Hematopoietic multipotent progenitor cell treated with erythropoietin and hydrocortisone succinate and interleukin-3 and kit ligand, for 17 days (in vitro differentiated cells): ENCODE measurements at regions not wholly inside any gene's neighbourhood (a gene's known extent, or its start where the extent isn't known, plus 50 kb on each side); places are given as distances from the start of the nearest gene placed in this dataset.
"Not testable (repeated sequence)": the region's sequence is repeated elsewhere in the genome, so short reads cannot be mapped to it uniquely, and the experiment has no call there.

Source experiments
- DNase-seq: peaks from one replicate; pipeline ENCODE4 v3.0.0-alpha.2; 2015; ENCODE audit warnings: low spot score

GRCh38 chr11:87460842-87461637, 423.3 kb downstream of the TMEM135 start:
- no peak for DNase-seq

GRCh38 chr11:87460279-87460678, 422.5 kb downstream of the TMEM135 start:
- DNase-seq: no peak

- no peak for DNase-seq
Measured at GRCh38 chr11:87459351-87459750, 421.6 kb downstream of the TMEM135 start.

DNA sequence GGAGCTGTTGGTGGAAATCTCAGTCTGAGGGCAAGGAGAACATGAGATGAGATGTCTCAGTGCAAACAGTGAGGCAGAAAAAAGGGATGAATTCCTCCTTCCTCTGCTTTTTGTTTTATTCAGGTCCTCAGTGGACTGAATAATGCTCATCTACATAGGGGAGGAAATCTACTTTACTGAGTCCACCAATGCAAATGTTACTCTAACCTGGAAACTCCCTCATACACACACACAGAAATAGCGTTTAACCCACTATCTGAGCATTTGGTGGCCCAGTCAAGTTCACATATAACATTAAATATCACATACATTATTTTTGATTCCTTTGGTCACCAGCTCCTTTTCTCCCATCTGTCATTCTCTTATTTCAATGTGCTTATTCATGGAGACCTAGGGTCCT, 418.8 kb downstream of the TMEM135 start:
- DNase-seq: no peak

DNA sequence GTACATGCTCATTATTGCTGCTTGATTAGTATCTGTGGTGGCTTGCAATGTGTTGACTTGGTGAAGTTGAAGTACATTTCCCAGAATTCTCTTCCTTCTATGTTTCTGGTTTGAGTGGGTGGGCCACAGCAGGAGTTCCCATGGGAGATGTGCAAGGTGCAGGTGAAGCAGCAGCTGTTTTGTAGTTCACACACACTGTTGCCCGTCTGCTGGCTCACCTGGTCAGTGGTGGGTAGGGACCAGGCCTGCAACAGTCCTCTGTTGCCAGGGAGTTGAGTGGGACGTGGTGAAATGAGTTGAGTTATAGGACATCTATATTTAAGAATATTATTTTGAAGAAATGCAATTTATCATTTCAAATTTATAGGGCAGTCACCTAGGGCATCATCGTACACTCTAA, 417.4 kb downstream of the TMEM135 start:
- no peak for DNase-seq

DNA sequence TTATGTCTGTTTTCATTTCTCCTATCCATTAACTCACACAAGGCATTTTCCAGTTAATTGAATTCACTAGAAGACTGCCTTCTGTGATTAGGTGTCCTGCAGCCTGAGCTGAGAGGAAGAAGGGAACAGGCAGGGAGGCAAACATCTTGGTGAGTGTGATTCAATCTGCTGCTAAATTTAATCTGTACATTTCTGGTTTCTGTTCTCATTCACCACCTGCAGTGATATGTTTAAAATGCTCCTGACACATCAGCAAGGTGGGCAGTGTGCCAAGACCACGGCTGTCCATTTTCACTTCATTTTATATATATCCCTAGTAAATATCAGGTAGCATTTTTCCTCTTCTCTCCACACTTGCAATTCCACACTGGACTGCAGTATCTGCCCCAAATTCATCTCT, 416.5 kb downstream of the TMEM135 start:
- no peak for DNase-seq

DNA sequence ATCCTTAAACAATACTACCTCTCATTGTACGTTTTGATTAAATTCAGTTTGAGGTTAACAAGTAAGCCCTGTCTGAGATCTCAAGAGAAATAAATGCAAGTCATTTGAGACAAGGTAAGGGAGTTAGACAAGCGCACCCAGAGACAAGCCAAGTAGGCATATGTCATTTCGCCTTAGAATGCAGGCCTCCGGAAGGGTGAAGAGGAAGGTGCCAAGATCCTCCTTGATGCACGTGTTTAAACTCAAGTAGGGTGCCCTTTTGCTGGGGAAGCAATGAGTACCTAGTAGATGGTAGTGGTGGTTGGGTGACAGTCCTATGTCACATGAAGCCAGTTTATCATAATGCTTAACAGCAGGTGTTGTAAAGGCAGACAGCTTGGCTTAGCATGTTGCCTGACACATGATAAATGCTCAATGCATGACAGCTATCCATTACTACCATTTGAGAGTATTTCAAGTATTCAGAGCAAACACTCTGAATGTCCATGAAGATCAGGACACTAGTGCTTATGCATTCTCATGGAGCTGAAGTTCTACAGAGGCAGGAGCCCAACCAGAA, 415.9 kb downstream of the TMEM135 start:
- no peak for DNase-seq

GRCh38 chr11:87452025-87452424, 414.3 kb downstream of the TMEM135 start:
- DNase-seq: not testable (repeated sequence)

GRCh38 chr11:87451395-87451794, 413.7 kb downstream of the TMEM135 start:
- DNase-seq: no peak

GRCh38 chr11:87447606-87448005, 409.9 kb downstream of the TMEM135 start:
- no peak for DNase-seq

DNA sequence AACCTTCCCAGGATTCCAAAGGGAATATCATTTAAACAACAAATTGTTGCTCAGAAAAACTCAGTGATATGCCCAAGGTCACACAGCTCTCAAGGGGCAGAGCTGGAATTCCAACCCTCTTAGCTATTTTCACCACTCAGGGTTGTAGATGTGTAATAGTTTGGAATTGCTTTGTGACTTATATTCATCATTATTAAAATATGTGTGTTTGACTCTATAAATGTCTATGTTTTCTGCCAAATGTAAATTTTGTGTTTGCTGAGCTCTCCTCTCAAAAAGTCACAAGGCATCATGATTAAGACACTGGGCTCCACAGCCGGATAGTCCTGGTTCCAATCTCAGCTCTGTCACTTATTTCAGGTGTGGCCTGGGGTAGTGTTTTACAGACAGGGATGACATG, 407.3 kb downstream of the TMEM135 start:
- DNase-seq: no peak

DNA sequence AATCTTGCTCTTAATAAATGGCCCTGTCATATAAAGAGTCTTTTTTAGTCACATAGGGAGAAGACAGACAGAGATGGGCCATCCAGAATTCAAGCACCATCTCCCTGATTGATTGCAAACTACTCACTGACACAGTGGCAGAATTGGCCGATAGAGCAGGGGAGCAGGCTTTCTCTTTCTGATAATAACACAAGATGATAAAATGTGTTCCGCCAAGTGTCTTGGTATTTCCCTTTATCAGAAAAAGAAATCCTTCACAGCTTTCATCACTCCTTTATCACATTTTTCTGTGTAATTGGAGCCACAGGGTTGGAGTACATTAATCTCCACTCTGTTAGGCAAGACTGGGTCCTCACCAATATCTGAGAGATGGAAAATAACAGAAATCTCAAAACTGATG, 406.0 kb downstream of the TMEM135 start:
- no peak for DNase-seq

- no peak for DNase-seq
Measured at GRCh38 chr11:87440076-87440770, 402.5 kb downstream of the TMEM135 start.

GRCh38 chr11:87438416-87438815, 400.7 kb downstream of the TMEM135 start:
- DNase-seq: no peak

GRCh38 chr11:87437844-87438223, 400.1 kb downstream of the TMEM135 start:
- no peak for DNase-seq

DNA sequence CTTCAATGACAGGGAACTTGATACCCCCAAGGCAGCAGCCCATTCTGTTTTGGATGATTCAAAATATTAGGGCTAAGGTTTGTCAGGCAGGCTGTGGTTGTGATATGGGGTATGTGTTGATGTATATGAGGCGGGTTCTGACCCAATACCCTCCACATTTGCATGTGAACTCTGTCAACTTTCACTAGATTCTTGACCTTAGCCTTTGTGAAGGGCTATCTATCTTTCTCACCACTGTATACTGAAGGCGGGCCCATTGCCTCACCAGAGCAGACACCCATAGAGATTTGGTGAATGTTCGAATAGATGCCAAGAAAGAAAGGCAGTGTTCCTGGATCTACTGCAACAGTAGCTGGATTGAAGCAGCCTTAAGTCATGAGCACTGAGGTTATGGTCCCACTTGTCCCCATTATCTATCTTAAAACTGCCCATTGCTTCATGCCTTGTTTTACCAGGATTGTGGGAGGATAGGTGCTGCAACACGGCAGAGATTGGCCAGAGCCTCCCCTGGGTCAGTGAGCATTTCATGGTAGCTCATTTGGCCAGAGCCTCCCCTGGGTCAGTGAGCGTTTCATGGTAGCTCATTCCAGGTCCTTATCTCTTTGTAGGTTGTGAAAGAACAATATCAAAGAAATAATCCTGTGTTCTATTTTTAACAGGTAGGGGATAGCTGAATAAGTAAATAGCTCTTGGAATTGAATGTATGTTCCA, 399.6 kb downstream of the TMEM135 start:
- DNase-seq: no peak

- DNase-seq: no peak
Measured at GRCh38 chr11:87432022-87432421, 394.3 kb downstream of the TMEM135 start.

- DNase-seq: no peak
Measured at GRCh38 chr11:87431392-87431791, 393.7 kb downstream of the TMEM135 start.

GRCh38 chr11:87430821-87431220, 393.1 kb downstream of the TMEM135 start:
- DNase-seq: no peak

DNA sequence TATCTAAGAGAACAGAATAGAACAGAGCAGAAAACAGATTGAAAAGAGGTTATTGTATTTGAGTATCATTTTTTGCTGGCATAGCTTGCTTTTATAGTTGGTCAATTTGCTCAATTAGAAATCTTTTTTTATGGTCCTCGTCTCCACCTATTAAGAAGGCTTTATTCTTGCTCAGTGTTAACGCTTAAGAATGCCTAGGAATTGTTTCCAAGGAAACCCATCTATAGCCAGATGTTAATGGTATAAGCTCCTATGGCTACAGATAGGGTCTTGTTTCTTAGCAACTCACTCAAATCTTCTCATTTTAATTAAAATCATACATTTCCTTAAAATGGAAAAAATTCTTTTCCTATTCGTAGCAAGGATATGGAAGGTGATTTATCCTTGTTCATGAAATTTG, 392.3 kb downstream of the TMEM135 start:
- no peak for DNase-seq

DNA sequence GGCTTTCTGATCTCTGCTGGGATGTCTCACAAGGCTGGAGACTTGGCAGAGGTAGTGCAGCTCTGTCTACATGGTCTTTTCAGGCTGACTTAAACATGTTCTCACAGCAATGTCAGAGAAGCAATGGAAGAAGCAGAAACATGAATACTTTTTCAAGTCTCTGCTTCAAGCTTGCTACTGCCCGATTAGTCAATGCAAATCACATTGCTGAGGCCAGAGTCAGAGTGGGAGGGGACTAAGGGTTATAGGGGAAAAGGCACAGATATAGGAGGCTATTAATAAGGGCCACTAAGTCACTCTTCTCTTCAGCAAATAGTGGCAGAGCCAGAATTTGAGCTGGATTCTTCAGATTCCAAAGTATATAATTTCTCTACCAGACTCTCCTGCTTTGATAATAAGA, 390.5 kb downstream of the TMEM135 start:
- no peak for DNase-seq

DNA sequence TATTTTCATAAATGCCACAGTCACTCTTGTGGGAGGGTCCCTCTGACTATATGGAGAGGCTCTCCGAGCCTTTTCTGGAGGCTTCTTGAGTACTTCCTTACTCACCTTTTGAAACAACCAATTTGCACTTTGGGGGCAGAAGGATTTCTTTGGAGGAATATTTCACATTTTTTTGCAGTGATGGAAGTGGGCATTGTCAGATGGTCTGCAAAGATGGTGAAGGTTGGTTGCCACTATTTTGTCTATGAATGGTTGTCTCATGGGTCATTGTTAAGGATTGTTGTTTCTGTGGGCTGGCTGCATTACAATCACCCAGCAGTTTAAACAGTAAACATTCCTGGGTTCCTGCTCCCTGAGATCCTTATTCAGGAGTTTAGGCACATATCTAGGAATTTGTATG, 388.2 kb downstream of the TMEM135 start:
- no peak for DNase-seq

- DNase-seq: no peak
Measured at GRCh38 chr11:87425391-87425790, 387.7 kb downstream of the TMEM135 start.
